ENCODE measurements at regions not wholly inside any gene's neighbourhood (a gene's known extent, or its start where the extent isn't known, plus 50 kb on each side); places are given as distances from the start of the nearest gene placed in this dataset.

GRCh38 chr2:455015-455705 is 167.3 kb upstream of the ALKAL2 start:
- no peak for TF ChIP-seq CTCF (IDR thresholded peaks at IDR 0.05; ENCODE audit: insufficient read depth, low read depth, low read length)
- no peak for TF ChIP-seq EZH2 (IDR thresholded peaks at IDR 0.05; ENCODE audit: insufficient read depth, low read length)

Measured in astrocyte (in vitro differentiated cells and primary cell).